DMS153 (cell line): ENCODE measurements at regions not wholly inside any gene's neighbourhood (a gene's known extent, or its start where the extent isn't known, plus 50 kb on each side); places are given as distances from the start of the nearest gene placed in this dataset.
A peak's percentile ranks its signal among the peaks of the same experiment; 100 is the strongest.

ENCODE experiments used
- DNase-seq: peaks from one replicate; lab custom pipeline; 2025; lab: John Stamatoyannopoulos, UW

DNA sequence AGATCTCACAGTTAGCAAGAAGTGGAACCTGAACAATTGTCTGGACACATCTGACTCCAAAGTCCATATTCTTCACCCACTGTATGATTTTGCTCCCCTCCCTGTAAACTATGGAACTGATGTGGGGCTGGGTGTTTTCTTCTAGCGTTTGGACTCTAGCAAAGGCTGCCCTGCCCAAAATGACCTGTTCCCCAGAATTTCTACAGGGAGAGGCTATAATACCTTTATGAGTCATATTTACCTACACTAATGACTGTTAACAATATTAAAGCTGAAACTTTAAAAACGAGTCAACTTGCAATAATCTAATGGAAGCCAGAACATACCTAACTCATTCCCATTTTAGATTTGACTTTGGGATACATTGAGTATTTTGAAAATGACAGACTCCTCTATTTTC, 531.2 kb upstream of the CFAP20DC start:
- no peak for DNase-seq

DNA sequence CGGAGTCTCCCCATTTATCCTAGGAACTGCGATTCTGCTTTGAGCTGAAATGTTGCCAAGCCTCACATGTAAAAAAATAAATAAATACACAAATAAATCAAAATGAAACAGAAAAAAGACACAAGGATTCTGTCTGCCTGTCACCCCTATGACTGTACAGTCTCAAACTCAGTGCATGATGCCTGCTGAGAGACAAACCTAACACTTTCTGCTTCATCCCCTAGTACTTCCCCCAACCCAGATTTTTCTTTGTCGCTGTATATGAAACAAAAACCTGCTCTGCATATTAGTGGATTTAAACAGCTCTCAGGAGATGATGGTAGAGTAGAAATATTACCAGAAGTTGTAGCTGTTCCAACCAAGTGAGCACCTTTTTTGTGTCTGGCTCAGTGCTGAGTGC, 530.7 kb upstream of the CFAP20DC start:
- no peak for DNase-seq

DNA sequence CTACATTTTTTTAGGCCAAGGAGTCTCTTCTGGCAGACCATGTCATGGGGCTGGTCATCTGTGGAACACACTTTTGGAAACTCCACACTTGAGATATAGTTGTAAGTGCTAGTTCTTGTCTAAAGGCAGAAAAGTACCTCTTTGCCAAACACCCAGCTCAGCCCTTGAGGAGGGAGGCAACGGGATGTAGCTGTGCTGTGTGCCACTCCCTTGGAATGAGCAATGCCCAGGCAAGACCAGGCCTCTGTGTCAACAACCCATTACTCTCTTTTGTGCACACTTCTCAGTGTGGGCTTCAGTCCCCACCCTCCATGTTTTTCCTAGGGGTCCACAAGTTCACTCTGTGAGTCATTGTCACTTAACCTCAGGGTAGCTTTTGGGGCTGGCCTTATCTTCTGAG, 528.3 kb upstream of the CFAP20DC start:
- no peak for DNase-seq

DNA sequence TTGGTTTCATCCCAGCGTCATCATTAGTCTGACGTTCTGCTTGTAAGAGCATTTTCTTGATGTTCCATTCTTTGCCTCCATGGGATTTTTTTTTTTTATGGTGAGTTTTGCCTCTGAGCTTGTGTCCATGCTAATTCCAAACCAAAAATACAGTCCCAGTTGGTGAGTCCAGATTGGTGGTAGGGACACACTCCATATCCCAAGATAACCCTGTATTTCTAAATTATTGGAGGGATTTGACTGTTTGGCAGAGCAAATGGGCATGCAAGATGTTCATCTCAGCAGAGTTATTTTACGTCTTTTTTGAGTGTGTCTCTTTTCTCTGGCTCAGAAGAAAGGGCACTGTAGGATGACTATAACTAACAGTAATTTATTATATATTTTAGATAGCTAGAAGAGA, 526.8 kb upstream of the CFAP20DC start:
- DNase-seq = no peak

DNA sequence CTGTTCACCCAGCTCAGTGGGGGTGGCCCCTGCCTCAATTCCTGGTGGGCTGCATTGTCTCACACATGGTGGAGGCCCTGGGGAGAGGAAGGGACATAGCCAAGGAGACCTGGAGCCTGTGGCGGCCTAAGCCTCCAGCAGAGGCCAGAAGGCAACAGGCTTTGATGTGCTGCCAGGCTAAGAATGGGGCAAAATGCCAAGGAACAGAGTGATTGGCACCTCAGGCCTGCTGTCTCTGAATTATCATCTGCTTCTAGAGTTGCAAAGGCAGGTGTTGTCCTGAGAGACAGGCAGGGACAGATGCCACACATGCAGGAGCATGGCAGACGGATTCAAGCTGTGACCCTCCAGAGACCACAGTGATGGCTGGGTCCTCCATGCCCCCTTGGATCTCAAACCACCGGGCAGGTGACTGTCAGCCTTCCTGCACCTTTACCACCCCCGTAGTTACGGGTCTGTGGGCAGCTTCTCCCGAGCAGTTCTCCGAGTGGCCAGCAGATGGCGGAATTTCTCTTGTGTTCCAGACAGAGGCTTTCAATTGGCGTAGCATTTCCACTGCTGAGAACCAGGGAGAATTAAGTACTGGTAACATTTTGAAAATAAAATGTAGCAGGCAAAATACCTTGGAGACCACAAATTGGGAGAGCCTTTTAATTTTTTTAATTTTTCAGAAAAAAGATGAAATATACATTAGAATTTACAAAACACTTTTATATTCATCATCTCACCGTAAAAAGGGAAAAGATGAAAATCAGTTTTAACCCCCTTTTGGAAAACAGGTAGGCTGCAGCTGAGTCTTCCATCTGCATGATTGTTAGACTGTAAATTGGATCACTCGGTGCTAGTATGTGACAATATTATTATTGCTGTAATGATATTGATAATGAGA, 525.5 kb upstream of the CFAP20DC start:
- DNase-seq = peak; percentile 51

DNA sequence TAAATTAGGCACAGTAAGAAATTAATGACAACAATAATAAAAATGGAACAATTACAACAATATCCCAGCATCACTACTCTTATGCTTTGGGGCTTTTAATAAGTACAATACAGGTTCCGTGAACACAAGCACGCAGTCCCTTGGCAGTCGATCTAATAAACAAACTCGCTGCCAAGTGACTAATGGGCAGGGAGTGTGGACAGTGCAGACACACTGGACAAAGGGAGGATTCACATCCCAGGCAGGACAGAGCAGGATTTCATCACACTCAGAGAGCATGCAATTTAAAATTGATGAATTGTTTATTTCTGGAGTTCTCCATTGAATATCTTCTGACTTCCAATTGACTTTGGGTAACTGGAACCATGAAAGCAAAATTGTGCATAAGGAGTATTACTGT, 524.1 kb upstream of the CFAP20DC start:
- DNase-seq = no peak

DNA sequence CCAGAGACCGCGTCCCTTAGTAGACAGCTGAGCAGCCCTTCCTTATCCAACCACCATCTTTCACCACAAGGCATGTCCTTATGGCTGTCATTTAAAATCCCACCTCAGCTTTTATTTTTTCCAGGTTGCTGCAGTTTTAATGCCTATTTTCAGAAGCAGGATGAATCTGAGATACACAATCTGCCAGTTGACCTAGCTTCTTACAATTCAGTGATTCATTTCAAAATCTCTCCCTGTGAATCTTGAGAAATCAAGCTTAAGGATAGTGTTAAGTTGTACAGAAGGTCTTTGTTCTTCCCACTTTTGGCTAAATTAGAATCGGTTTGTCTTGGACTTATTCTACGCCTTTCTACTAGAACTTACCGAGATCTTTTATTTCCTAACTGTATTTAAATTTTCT, 522.3 kb upstream of the CFAP20DC start:
- DNase-seq = no peak

DNA sequence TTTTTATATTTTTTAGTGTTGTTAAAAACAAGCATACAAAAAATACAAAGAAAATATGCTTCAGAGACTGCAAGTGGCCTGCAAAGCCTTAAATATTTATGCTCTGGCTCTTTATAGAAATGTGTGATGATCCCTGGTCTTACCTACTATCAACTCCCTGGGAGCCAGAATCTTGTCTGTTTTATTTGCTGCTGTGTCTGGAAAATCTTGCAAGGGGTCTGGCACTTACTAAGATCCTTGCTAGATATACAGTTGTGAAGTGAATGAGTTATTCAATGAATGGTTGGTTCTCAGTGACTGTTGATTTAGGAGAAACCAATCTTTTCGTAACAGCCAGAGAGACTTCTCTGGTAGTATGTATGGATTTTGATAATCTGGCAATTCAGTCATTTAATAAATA, 521.0 kb upstream of the CFAP20DC start:
- DNase-seq = no peak

DNA sequence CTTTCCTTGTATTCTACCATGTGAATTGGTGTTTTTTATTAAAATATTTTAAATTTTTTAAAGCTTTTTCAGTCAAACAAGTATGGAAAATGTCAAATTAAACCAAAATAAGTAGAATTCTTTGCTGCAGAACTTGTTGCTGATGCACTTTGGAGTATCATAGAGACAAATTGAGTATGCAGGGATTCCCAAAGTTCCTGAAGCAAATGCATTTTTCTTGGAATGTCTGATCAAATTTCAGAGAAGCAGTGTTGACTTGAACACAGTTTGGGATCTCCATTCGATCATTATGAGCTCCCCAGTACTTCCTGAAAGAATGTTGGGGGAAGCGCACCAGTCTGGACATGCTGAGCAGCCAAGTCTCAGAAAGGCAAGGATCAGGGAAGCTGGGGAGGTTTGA, 517.8 kb upstream of the CFAP20DC start:
- DNase-seq = no peak

DNA sequence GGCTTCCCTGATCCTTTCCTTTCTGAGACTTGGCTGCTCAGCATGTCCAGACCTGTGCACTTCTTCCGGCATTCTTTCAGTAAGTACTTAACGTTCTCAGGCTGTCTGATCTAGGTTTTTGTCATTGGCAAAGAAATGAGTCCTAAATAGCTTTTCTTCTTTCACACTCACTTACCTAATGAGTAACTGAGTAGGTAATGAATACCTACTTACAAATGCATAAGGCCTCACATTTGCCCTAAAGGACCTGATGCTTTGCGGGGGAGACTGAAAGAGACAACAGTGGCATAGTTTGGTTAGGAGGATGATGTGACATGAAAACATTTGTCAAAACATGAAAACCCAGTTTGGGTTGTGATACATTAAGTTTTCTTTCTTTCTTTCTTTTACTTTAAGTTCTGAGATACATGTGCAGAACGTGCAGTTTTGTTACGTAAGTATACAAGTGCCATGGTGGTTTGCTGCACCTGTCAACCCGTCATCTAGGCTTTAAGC, 516.7 kb upstream of the CFAP20DC start:
- no peak for DNase-seq

DNA sequence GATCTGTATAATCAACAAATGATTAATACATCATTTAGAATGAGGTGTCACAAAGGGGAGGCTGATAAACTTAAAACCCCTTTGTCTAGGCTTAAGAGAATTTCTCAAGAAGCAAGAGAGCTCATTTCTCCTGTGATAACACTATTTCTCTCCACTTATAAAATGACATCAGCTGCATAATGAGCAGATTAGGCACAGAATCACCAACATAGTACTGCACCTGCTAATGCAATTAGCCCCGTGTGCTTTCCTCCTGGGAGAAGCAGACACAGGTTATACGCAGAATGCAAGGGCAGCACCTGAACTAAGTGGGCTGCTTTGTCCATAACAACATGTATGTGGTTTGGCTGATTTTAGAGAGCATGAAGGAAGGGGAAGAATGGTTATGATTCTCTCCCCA, 515.3 kb upstream of the CFAP20DC start:
- DNase-seq = no peak

DNA sequence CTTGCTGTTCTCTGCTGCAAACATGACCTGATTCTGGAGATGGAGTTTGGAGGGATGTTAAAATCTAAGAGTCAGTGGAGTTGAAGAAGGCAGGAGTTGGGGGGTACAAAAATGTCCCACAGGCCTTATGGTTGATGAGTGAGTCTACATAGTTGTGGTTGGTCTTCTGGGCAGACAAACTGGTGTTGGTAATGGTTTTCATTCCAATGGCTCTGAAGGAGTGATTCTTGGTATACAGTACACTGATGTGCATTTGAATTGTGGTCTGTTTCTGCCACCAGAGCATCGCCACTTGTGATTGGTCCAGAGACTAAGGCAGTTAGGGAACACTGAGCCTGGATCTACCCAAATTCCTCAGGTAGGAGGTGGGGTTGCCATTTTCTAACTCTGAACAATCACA, 514.1 kb upstream of the CFAP20DC start:
- DNase-seq = no peak

DNA sequence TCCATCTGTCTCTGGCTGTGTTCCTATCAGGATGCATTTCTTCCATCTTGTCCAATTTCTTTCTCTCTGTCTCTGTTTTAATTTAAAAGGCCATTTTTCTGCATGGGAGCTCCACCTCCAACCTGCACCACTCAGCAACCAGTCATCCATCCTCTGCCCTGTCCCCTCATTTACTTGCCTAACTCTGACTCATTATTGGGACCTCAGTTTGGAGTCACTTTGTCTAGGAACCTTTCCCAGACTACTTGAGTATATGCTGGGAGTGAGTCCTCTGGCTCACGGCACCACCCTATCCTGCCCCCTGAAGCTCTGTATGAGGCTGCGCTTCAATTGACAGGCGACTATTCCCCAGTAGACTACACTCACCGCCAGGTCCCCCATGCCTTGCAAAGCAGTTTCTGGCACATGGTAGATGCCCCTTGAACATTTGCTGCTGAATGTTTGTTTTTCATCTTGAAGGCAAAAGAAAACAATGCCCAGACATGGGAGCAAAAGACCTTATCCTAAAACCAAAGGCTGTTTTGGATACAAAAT, 513.3 kb upstream of the CFAP20DC start:
- DNase-seq = no peak

DNA sequence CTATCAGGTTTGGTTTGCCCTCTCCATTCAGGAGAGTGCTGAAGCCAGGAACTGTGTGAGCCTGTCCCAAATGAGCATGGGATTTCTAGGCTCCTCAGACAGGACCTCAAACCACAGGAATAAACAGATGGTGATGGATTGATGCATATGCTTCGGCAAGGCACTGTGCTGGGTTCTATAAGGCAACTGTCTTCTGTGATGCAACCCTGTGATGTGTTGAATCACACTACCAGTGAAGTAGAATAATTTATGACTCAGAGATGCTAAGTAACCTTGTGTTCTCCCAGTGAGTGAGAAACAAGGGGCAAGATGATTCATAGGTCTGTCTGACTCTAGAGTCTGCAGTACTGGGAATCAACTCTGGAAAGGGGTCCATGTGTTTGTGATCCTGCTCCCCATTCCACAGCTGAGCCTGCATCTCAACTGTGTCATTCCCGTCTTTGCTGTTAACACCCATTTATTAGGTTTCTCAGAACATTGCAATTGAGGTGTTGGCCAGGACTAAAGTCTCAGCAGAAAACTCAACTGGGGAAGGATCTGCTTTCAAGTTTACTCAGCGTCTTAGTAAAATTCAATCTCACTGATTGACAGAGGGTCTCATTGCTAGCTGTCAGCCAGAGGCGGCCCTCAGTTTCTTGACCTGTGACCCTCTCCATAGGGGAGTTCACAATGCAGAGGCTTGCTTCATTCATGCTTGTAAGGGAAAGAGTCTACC, 510.1 kb upstream of the CFAP20DC start:
- DNase-seq = no peak

DNA sequence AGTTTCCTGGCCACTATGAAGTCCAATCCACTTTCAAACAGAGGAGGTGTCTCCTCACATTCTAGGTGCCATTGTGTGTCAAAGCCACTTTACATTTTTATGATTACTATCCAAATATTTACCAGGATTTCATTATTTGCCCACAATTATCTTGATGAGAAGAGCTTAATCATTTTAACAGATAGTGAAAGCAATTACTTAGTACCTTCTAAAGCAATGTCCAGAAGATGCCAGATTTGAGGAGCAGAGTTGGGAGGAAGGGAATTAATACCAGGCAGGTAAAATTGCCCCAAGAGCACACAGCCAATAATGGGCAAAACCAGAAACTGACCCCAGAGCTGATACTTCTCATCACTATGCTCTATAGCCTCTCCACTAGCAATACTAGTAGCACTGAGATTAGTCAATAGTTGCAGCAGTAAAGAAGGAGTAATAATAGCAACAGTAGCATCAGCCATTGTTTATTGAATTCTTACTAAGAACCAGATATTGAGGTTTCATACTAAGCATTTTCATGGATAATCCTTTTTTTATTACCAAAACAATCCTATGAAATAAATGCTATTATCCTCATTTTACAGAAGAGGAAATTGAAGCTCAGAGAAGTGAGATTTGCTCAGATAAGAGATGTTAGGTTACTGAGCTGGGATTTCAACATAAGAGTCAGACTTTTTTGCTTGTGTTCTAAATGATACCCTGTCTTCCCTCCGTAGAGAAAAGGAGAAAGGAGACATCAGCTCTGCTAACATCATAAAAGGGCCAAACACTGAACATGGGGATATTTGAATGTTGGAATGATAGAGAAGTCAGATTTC, 509.3 kb upstream of the CFAP20DC start:
- DNase-seq = no peak

DNA sequence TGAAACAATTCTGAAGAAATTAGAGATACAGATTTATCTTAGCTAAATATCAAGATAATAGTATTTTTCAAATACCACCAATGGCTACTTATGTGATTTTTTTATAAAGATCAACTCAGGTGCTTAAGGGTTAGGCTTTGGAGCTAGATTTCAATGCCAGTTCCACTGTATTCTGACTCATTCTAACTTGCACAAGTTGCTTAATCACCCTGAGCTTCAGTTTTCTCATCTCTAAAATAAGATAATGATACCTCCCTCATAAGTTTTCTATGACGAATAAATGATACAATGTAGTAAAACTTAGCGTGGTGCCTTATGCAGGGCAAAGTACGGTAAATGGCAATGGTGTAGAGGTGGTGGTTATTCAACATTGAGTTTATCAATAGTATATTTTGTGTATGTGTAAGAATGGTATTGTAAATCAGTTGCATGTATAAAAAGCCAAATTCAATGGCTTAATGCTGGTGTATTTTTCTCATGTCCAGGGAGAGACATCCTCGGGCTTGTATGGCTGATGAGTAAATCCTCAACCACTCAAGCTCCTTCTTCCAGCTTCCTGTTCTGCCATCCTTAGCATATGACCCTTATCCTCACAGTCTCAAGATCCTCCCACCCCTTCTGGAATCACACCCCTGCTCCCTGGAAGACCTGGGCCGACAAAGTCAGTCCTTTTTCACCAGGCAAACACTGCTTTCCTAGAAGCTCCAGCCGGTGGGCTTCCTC, 505.9 kb upstream of the CFAP20DC start:
- DNase-seq = no peak

DNA sequence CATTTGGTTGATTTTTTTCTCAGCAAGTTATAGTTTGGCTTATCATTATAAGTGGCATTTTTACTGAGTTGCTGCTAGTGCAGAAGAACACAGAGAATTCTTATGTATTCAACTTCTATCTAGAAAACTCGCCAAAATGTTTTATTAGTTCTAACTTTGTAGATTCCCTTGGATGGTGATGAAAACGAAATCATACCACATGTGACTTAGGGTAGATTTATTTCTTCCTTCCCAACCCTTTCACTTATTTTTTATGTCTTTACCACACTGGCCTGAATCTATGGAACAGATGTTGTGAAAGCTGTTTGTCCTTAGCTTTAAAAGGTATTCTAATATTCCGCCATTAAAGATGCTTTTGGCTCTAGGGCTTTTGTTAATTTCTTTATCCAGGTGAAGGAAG, 503.3 kb upstream of the CFAP20DC start:
- DNase-seq = no peak

DNA sequence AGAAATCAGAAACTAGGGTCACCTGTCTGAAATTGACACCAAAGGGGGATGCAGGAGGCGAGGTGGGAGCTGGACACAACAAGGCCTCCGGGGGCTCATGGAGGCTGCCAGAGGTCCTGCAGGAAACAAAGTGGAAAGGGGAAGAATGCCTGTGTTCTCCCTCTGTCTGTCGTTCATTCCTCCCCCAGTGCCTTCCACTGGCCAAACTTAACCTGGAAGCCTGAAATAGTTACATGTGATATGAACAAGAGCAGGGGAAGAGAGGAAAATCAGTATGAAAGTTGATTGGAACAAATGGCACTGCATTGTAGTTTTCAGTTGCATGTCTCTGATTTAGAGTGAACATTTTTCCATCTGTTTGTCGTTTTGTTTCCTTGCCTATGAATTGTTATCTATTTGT, 502.0 kb upstream of the CFAP20DC start:
- no peak for DNase-seq

DNA sequence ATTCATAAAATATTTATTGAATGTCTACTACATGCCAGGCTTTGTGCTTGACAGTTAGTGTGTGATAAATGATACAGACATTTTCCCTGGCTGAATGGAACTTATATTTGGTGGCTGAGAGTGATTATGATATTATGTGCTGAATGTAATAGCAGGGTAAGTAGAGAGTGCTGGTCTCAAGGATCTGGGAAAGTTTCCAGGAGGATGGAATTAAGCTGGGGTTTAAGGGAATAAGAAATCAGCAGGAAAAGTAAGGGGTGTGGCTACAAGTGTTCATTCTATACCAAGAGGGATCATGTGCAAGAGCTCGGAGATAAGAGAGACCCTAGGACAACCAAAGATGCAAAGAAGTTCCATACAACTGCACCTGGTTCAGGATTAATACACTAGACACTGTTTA, 500.1 kb upstream of the CFAP20DC start:
- DNase-seq = no peak

DNA sequence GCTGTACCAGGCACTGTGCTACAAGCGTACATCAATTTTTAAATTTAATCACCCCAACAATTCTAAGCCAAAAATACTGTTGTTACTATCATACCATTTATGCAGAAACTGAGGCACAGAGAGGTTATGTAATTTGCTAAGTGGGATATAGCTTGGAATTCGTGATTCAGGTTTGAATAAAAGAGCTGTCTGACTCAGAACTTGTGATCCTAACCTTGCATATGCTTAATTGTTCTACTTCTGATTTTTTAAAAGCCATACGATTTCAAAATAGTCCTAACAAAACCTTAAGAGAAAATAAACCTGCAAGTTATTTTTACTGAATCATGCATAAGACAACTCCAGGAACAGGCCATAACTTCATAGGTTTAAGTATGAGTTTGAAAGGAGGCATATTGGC, 498.0 kb upstream of the CFAP20DC start:
- DNase-seq = no peak

DNA sequence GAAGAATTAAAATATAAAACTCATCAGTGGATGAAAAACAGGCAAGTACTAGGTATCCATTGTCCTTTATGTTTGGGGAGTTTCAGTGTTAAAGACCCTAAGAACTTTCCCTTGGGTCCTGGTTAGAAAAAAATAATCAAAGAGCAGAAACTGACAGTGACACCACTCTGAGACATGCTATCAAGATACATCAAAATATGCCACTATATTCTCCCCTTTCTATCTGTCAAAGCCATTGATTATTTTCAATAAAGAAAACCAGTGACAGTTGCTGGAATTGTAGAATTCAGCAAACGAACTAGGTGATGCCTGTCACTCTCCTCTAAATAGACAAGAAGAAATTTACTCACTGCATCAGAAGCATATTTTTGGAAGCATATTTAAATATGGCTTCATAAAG, 496.7 kb upstream of the CFAP20DC start:
- no peak for DNase-seq

DNA sequence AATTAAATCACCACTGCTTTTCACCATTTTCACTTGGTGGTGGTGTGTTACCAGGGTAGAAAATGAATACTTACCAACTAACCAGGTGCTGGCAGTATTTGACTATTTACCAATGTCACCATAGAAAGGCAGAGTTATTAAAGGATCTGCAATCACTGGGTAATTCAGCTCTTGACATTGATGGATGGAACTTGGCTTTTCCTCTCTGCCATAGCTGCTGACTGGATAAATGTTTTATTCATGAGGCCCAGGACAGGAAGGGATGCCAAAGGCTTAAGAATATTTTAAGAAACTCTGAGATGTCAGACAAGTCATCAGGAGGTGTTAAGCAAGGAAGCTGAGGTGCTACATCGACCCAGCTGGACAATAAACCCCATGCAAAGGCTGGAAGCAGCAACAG, 495.5 kb upstream of the CFAP20DC start:
- peak; percentile 38 for DNase-seq
